T-helper 2 cell treated with Interferon-gamma antibody and Interleukin-4, amounts not matched to agents 5 μg/mL and 100 μg/mL, for 36 hours (primary cell): ENCODE measurements at regions not wholly inside any gene's neighbourhood (a gene's known extent, or its start where the extent isn't known, plus 50 kb on each side); places are given as distances from the start of the nearest gene placed in this dataset.

Experiments used
- DNase-seq: peaks from one replicate; pipeline ENCODE4 v3.0.0; 2021; ENCODE audit warnings: low spot score
- H3K27ac Mint-ChIP-seq: one replicate; pipeline ENCODE4 v1.8.0; 2021; ENCODE audit warnings: mild to moderate bottlenecking, mixed read lengths
- H3K27me3 Mint-ChIP-seq: one replicate; pipeline ENCODE4 v1.8.0; 2021; ENCODE audit warnings: low read depth, mixed read lengths
- H3K36me3 Mint-ChIP-seq: one replicate; pipeline ENCODE4 v1.8.0; 2021; ENCODE audit warnings: low read depth, mixed read lengths
- H3K4me1 Mint-ChIP-seq: one replicate; pipeline ENCODE4 v1.8.0; 2021; ENCODE audit warnings: low read depth, mixed read lengths
- H3K4me3 Mint-ChIP-seq: one replicate; pipeline ENCODE4 v1.8.0; 2022; ENCODE audit warnings: mild to moderate bottlenecking, moderate library complexity, mixed read lengths
- H3K9me3 Mint-ChIP-seq: one replicate; pipeline ENCODE4 v1.8.0; 2021; ENCODE audit warnings: mixed read lengths

DNA sequence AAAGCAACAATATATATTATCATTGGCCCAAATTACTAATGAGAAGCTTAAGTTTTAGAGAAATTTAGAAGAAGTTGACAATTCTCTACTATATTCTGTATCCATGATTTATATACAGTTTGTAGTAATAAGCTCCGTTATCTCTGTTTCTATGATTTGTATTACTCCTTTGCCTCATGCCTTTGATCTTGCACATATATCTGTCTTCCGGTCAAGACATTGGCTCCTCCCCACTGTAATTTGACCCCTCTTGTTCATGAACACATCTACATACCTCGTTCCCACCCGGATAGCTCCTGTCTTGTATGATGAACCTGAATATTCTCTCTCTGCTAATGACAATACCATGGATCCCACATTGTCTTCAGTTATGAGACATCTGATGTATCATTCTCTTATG, 581.0 kb upstream of the RGS18 start:
- Mint-ChIP-seq H3K27me3 (no peaks in the 10 kb centered on the region), H3K4me3 (no peak overlapping the region), H3K4me1 (no peaks in the 10 kb centered on the region), H3K27ac (no peak overlapping the region), H3K36me3 (no peaks in the 10 kb centered on the region), H3K9me3 (peaks cover 14% of the 10 kb centered on the region)
- no peak for DNase-seq

GRCh38 chr1:191578281-191578680, 580.0 kb upstream of the RGS18 start:
- Mint-ChIP-seq H3K9me3 (peaks cover 15% of the 10 kb centered on the region), H3K36me3 (no peaks in the 10 kb centered on the region), H3K27me3 (no peaks in the 10 kb centered on the region), H3K27ac (no peak overlapping the region), H3K4me3 (no peak overlapping the region), H3K4me1 (no peaks in the 10 kb centered on the region)
- DNase-seq: no peak

DNA sequence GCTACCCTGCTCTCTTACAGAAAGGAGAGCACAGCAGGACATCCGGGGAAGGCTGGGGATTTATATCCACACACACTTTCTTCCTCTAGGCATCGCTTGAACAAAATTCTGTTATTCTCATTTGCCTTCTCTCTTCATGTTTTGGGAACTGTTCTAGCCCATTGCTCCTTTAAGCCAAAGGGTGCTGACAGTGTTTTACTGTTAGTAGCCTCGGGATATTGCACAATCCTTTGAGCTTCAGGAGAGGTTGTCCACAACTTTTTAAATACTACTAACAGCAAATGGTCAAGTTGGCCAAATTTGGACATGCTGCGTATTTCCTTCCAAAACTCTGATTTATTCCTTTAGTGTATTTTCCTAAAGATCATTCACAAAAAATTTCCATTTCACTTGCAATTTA, 579.2 kb upstream of the RGS18 start:
- Mint-ChIP-seq H3K9me3 (peaks cover 19% of the 10 kb centered on the region), H3K4me1 (no peaks in the 10 kb centered on the region), H3K36me3 (no peaks in the 10 kb centered on the region), H3K27ac (no peak overlapping the region), H3K4me3 (no peak overlapping the region), H3K27me3 (no peaks in the 10 kb centered on the region)
- DNase-seq: no peak

DNA sequence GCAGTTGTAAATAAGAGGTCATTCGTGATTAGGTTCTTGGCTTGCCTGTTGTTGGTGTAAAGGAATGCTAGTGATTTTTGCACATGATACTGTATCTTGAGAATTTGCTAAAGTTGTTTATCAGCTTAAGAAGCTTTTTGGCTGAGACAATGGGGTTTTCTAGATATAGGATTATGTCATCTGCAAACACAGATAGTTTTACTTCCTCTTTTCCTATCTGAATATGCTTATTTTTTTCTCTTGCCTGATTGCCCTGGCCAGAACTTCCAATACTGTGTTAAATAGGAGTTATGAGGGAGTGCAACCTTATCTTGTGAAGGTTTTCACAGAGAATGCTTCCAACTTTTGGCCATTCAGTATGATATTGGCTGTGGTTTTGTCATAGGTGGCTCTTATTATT, 576.1 kb upstream of the RGS18 start:
- Mint-ChIP-seq H3K4me1 (no peaks in the 10 kb centered on the region), H3K4me3 (no peak overlapping the region), H3K36me3 (no peaks in the 10 kb centered on the region), H3K9me3 (peaks cover 31% of the 10 kb centered on the region), H3K27me3 (no peaks in the 10 kb centered on the region), H3K27ac (no peak overlapping the region)
- DNase-seq: no peak

- no peak overlapping the region for H3K4me3 Mint-ChIP-seq
- DNase-seq: no peak
- peaks cover 28% of the 10 kb centered on the region for H3K9me3 Mint-ChIP-seq
- no peaks in the 10 kb centered on the region for H3K36me3 Mint-ChIP-seq
- H3K27me3 Mint-ChIP-seq: no peaks in the 10 kb centered on the region
- H3K4me1 Mint-ChIP-seq: no peaks in the 10 kb centered on the region
- no peak overlapping the region for H3K27ac Mint-ChIP-seq
These were observed 573.2 kb upstream of the RGS18 start for GRCh38 chr1:191585095-191585494.

- Mint-ChIP-seq H3K4me3 (no peak overlapping the region), H3K4me1 (no peaks in the 10 kb centered on the region), H3K27me3 (no peaks in the 10 kb centered on the region), H3K9me3 (peaks cover 13% of the 10 kb centered on the region), H3K36me3 (no peaks in the 10 kb centered on the region), H3K27ac (no peak overlapping the region)
- DNase-seq: no peak
These were observed 569.4 kb upstream of the RGS18 start for GRCh38 chr1:191588905-191589304.

- Mint-ChIP-seq H3K9me3 (peaks cover 10% of the 10 kb centered on the region), H3K4me1 (no peaks in the 10 kb centered on the region), H3K36me3 (no peaks in the 10 kb centered on the region), H3K4me3 (no peak overlapping the region), H3K27me3 (no peaks in the 10 kb centered on the region), H3K27ac (no peak overlapping the region)
- no peak for DNase-seq
These were observed 568.7 kb upstream of the RGS18 start for GRCh38 chr1:191589536-191589935.

DNA sequence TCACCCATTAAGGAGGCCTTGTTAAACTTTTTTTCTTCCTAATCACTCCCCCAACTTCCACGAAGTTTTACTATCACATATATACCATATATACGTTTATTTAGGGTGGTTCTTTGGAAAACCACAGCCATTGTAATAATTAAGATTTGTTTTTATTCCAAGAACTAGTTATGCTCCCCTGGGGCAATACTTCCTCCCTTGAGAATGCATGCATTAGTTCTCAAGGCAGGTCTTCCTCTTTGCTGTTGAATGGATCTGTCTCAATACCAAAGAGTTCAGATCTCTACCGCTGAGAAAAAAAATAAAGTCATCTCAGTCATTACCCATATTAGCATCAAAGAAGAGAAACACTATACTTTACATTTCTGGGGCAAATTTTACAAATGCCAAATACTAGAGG, 567.7 kb upstream of the RGS18 start:
- Mint-ChIP-seq H3K36me3 (no peaks in the 10 kb centered on the region), H3K27ac (no peak overlapping the region), H3K9me3 (no peaks in the 10 kb centered on the region), H3K27me3 (no peaks in the 10 kb centered on the region), H3K4me3 (no peak overlapping the region), H3K4me1 (no peaks in the 10 kb centered on the region)
- DNase-seq: no peak

DNA sequence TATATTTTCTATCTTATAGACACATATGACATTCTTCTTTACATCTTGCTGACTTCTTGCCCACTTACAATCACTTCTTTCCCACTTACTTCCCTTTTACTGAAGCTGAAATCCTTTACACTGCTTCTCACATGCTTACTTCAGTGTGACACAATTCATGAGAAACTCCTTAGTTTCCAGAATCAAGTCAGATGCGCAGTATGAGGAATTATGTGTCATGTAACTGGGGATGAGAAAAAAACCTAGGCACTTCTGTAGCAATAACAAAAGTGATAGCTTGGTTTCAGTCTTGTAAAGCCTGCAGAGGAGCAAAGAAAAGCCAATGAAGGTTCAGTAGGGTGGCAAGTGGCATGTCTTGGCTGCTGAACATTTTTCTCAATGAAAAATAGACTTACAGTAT, 566.2 kb upstream of the RGS18 start:
- Mint-ChIP-seq H3K27me3 (no peaks in the 10 kb centered on the region), H3K9me3 (no peaks in the 10 kb centered on the region), H3K27ac (no peak overlapping the region), H3K4me1 (no peaks in the 10 kb centered on the region), H3K4me3 (no peak overlapping the region), H3K36me3 (no peaks in the 10 kb centered on the region)
- no peak for DNase-seq

- no peaks in the 10 kb centered on the region for H3K4me1 Mint-ChIP-seq
- no peaks in the 10 kb centered on the region for H3K36me3 Mint-ChIP-seq
- no peaks in the 10 kb centered on the region for H3K27me3 Mint-ChIP-seq
- DNase-seq: no peak
- no peaks in the 10 kb centered on the region for H3K9me3 Mint-ChIP-seq
- no peak overlapping the region for H3K27ac Mint-ChIP-seq
- H3K4me3 Mint-ChIP-seq: no peak overlapping the region
These were observed 565.4 kb upstream of the RGS18 start for GRCh38 chr1:191592907-191593306.

GRCh38 chr1:191595170-191595569, 563.1 kb upstream of the RGS18 start:
- H3K4me1 Mint-ChIP-seq: no peaks in the 10 kb centered on the region
- no peak for DNase-seq
- H3K27ac Mint-ChIP-seq: no peak overlapping the region
- H3K36me3 Mint-ChIP-seq: no peaks in the 10 kb centered on the region
- H3K9me3 Mint-ChIP-seq: no peaks in the 10 kb centered on the region
- no peak overlapping the region for H3K4me3 Mint-ChIP-seq
- H3K27me3 Mint-ChIP-seq: no peaks in the 10 kb centered on the region

DNA sequence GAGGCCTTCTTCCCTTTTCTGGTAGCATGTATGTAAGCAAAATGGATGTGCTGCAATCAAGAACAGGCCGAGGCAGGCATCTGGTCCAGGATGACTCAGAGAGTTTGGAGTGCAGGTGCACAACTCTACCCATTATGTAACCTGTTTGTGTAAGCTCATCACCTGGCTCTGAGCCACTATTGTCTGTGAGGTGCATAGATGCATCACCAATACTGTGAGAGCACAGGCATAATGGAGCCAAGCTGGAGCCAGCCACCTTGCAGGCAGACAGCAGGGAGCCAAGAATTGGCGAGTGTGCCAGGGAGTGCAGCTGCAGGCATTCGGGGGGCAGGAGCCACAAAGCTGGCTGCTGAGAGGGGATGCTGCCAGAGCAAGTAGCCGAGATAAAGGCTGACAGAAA, 549.9 kb upstream of the RGS18 start:
- Mint-ChIP-seq H3K27ac (no peak overlapping the region), H3K27me3 (no peaks in the 10 kb centered on the region), H3K4me1 (no peaks in the 10 kb centered on the region), H3K4me3 (no peak overlapping the region), H3K9me3 (no peaks in the 10 kb centered on the region), H3K36me3 (no peaks in the 10 kb centered on the region)
- DNase-seq: no peak

GRCh38 chr1:191609305-191609704, 549.0 kb upstream of the RGS18 start:
- no peaks in the 10 kb centered on the region for H3K27me3 Mint-ChIP-seq
- no peaks in the 10 kb centered on the region for H3K9me3 Mint-ChIP-seq
- no peak for DNase-seq

GRCh38 chr1:191615101-191615821, 543.0 kb upstream of the RGS18 start:
- H3K9me3 Mint-ChIP-seq: no peaks in the 10 kb centered on the region
- no peaks in the 10 kb centered on the region for H3K36me3 Mint-ChIP-seq
- no peaks in the 10 kb centered on the region for H3K4me1 Mint-ChIP-seq
- H3K4me3 Mint-ChIP-seq: no peak overlapping the region
- no peak for DNase-seq
- no peak overlapping the region for H3K27ac Mint-ChIP-seq
- no peaks in the 10 kb centered on the region for H3K27me3 Mint-ChIP-seq

More at GRCh38 chr1:191609305-191609704, 549.0 kb upstream of the RGS18 start:
- no peaks in the 10 kb centered on the region for H3K36me3 Mint-ChIP-seq
- H3K27ac Mint-ChIP-seq: no peak overlapping the region
- H3K4me3 Mint-ChIP-seq: no peak overlapping the region
- no peaks in the 10 kb centered on the region for H3K4me1 Mint-ChIP-seq

DNA sequence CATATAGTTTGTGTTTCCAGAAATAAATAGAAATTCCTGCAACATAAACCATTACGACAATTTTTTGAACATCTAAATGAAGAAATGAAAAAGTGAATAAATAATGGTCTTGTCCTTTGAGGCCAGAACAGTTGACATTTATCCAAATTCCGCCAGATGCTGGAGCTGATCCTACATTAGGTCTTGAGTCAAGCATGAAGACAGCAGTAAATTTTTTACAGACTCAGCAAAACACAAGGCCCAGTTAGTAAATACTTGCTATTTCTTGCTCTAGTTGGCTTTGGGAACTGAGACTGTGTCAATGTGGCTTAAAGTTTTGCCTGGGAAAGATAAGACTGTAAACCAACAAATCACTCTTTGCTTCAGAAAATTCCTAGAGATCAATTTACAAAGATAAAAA, 540.1 kb upstream of the RGS18 start:
- Mint-ChIP-seq H3K9me3 (no peaks in the 10 kb centered on the region), H3K4me1 (no peaks in the 10 kb centered on the region), H3K36me3 (no peaks in the 10 kb centered on the region), H3K27me3 (no peaks in the 10 kb centered on the region), H3K27ac (no peak overlapping the region), H3K4me3 (no peak overlapping the region)
- DNase-seq: no peak
